ENCODE measurements at regions not wholly inside any gene's neighbourhood (a gene's known extent, or its start where the extent isn't known, plus 50 kb on each side); places are given as distances from the start of the nearest gene placed in this dataset.

GRCh38 chr1:29586215-29586614 lies 349.9 kb downstream of the PTPRU start:
- TF ChIP-seq TAF1 (IDR thresholded peaks at IDR 0.05; ENCODE audit: borderline replicate concordance, low read depth, low read length) (no peak), POLR2A (IDR thresholded peaks at IDR 0.05; ENCODE audit: low read depth, low read length) (no peak)
